ENCODE measurements at regions not wholly inside any gene's neighbourhood (a gene's known extent, or its start where the extent isn't known, plus 50 kb on each side); places are given as distances from the start of the nearest gene placed in this dataset.

- no peak overlapping the region for H3K4me3 Mint-ChIP-seq
- no peak for DNase-seq
- H3K9me3 Mint-ChIP-seq = peaks cover 0 to 13% (median 4%) of the 10 kb centered on the region in 6 donors
- no peaks in the 10 kb centered on the region for H3K4me1 Mint-ChIP-seq
- H3K36me3 Mint-ChIP-seq = no peaks in the 10 kb centered on the region
- H3K27ac Mint-ChIP-seq = no peak overlapping the region
- no peaks in the 10 kb centered on the region for H3K27me3 Mint-ChIP-seq (ENCODE audit: low read depth in 3 of 3)
Observed at GRCh38 chr4:156053174-156053573, 99.5 kb upstream of the CTSO start.

- H3K4me3 Mint-ChIP-seq = no peak overlapping the region
- no peaks in the 10 kb centered on the region for H3K27me3 Mint-ChIP-seq (ENCODE audit: low read depth in 3 of 3)
- no peak overlapping the region for H3K27ac Mint-ChIP-seq
- H3K9me3 Mint-ChIP-seq = peaks cover 0 to 13% (median 4%) of the 10 kb centered on the region in 6 donors
- no peak for DNase-seq
- H3K4me1 Mint-ChIP-seq = no peaks in the 10 kb centered on the region
- no peaks in the 10 kb centered on the region for H3K36me3 Mint-ChIP-seq
Observed at GRCh38 chr4:156052116-156052515, 98.5 kb upstream of the CTSO start.

GRCh38 chr4:156038772-156039171, 85.1 kb upstream of the CTSO start:
- Mint-ChIP-seq H3K9me3 (peaks cover 3 to 24% (median 5%) of the 10 kb centered on the region in 6 donors), H3K36me3 (no peaks in the 10 kb centered on the region), H3K27ac (no peak overlapping the region), H3K4me1 (no peaks in the 10 kb centered on the region), H3K27me3 (ENCODE audit: low read depth in 3 of 3) (peaks cover 0 to 5% (median 1%) of the 10 kb centered on the region in 3 donors), H3K4me3 (no peak overlapping the region)
- DNase-seq = no peak

GRCh38 chr4:156036496-156036895, 82.8 kb upstream of the CTSO start:
- H3K27ac Mint-ChIP-seq = no peak overlapping the region
- peaks cover 0 to 7% (median 1%) of the 10 kb centered on the region in 3 donors for H3K27me3 Mint-ChIP-seq (ENCODE audit: low read depth in 3 of 3)
- H3K4me1 Mint-ChIP-seq = no peaks in the 10 kb centered on the region
- H3K36me3 Mint-ChIP-seq = no peaks in the 10 kb centered on the region
- H3K4me3 Mint-ChIP-seq = no peak overlapping the region
- no peak for DNase-seq
- peaks cover 0 to 20% (median 6%) of the 10 kb centered on the region in 6 donors for H3K9me3 Mint-ChIP-seq

GRCh38 chr4:156029691-156030090, 76.0 kb upstream of the CTSO start:
- peaks cover 0 to 8% (median 5%) of the 10 kb centered on the region in 6 donors for H3K9me3 Mint-ChIP-seq

GRCh38 chr4:156021298-156021697, 67.6 kb upstream of the CTSO start:
- peaks cover 0 to 5% (median 2%) of the 10 kb centered on the region in 3 donors for H3K27me3 Mint-ChIP-seq (ENCODE audit: low read depth in 3 of 3)
- H3K4me1 Mint-ChIP-seq = no peaks in the 10 kb centered on the region
- peaks cover 0 to 7% (median 5%) of the 10 kb centered on the region in 6 donors for H3K9me3 Mint-ChIP-seq
- no peak for DNase-seq
- no peaks in the 10 kb centered on the region for H3K36me3 Mint-ChIP-seq
- no peak overlapping the region for H3K4me3 Mint-ChIP-seq
- no peak overlapping the region for H3K27ac Mint-ChIP-seq

More at GRCh38 chr4:156029691-156030090, 76.0 kb upstream of the CTSO start:
- no peak overlapping the region for H3K27ac Mint-ChIP-seq
- H3K27me3 Mint-ChIP-seq (ENCODE audit: low read depth in 3 of 3) = peaks cover 0 to 2% (median 0%) of the 10 kb centered on the region in 3 donors
- no peak overlapping the region for H3K4me3 Mint-ChIP-seq
- no peak for DNase-seq
- no peaks in the 10 kb centered on the region for H3K36me3 Mint-ChIP-seq
- no peaks in the 10 kb centered on the region for H3K4me1 Mint-ChIP-seq

- no peaks in the 10 kb centered on the region for H3K36me3 Mint-ChIP-seq
- peaks cover 0 to 5% (median 2%) of the 10 kb centered on the region in 3 donors for H3K27me3 Mint-ChIP-seq (ENCODE audit: low read depth in 3 of 3)
- no peaks in the 10 kb centered on the region for H3K4me1 Mint-ChIP-seq
- no peak overlapping the region for H3K27ac Mint-ChIP-seq
- no peak for DNase-seq
- no peak overlapping the region for H3K4me3 Mint-ChIP-seq
- peaks cover 0 to 6% (median 4%) of the 10 kb centered on the region in 6 donors for H3K9me3 Mint-ChIP-seq
Observed at GRCh38 chr4:156019246-156019645, 65.6 kb upstream of the CTSO start.

- Mint-ChIP-seq H3K4me3 (no peak overlapping the region), H3K9me3 (peaks cover 0 to 6% (median 4%) of the 10 kb centered on the region in 6 donors), H3K27ac (no peak overlapping the region), H3K27me3 (ENCODE audit: low read depth in 3 of 3) (peaks cover 0 to 5% (median 2%) of the 10 kb centered on the region in 3 donors), H3K36me3 (no peaks in the 10 kb centered on the region), H3K4me1 (no peaks in the 10 kb centered on the region)
- no peak for DNase-seq
Observed at GRCh38 chr4:156018383-156018782, 64.7 kb upstream of the CTSO start.

- Mint-ChIP-seq H3K4me1 (no peaks in the 10 kb centered on the region), H3K27ac (no peak overlapping the region), H3K9me3 (peaks cover 0 to 5% (median 1%) of the 10 kb centered on the region in 6 donors), H3K4me3 (no peak overlapping the region), H3K27me3 (ENCODE audit: low read depth in 3 of 3) (peaks cover 0 to 3% (median 2%) of the 10 kb centered on the region in 3 donors), H3K36me3 (no peaks in the 10 kb centered on the region)
- DNase-seq = no peak
Observed at GRCh38 chr4:156015781-156016180, 62.1 kb upstream of the CTSO start.

- H3K36me3 Mint-ChIP-seq = no peaks in the 10 kb centered on the region
- H3K4me3 Mint-ChIP-seq = no peak overlapping the region
- no peak overlapping the region for H3K27ac Mint-ChIP-seq
- peaks cover 0 to 15% (median 3%) of the 10 kb centered on the region in 6 donors for H3K9me3 Mint-ChIP-seq
- no peak for DNase-seq
- H3K27me3 Mint-ChIP-seq (ENCODE audit: low read depth in 3 of 3) = peaks cover 0 to 1% (median 0%) of the 10 kb centered on the region in 3 donors
- no peaks in the 10 kb centered on the region for H3K4me1 Mint-ChIP-seq
Observed at GRCh38 chr4:156006192-156006591, 52.5 kb upstream of the CTSO start.
